GM21825 (cell line): ENCODE measurements at regions not wholly inside any gene's neighbourhood (a gene's known extent, or its start where the extent isn't known, plus 50 kb on each side); places are given as distances from the start of the nearest gene placed in this dataset.
"Not testable (repeated sequence)": the region's sequence is repeated elsewhere in the genome, so short reads cannot be mapped to it uniquely, and the experiment has no call there.

Experiments used
- ATAC-seq: cut with Tn5 transposase; IDR thresholded peaks from one replicate; pipeline ENCODE4 v1.9.1; 2021; ENCODE audit warnings: mild to moderate bottlenecking, moderate library complexity; ENCODE audit not compliant: unreplicated experiment

DNA sequence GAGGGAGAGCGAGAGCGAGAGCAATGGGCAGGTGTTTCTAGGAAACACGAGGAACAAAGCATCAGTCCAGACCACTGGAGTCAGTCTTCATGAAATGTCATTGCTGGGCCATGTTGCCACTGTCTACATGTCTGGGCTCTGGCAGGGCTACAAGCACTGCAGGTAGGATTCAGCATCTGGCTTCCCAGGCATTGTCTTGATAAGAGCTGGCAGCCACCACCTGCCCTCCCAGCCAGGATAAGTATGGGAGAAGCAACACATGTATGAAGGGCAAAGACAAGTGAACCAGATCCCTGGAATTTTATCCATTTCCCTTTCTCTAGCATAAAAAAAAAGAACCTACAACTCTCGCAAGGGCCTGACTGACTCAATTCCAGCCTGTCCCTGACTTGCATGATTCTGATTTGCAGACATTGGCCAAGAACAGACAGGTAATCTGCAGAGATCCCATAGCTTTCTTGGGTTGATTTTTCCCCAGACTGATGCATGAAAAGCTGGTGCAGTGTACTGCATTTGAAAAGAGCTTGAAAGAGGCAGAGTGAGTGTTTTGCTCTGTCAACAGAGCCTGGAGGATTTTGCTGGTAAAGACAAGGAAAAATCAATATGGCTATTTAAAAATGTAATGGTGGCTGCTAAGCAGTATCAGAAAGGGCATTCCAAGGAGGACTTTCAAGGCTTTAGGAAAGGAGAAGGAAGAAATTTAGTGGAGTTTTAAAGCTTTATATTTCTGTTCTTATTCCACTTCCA, 157.2 kb upstream of the MYRIP start:
- no peak for ATAC-seq

DNA sequence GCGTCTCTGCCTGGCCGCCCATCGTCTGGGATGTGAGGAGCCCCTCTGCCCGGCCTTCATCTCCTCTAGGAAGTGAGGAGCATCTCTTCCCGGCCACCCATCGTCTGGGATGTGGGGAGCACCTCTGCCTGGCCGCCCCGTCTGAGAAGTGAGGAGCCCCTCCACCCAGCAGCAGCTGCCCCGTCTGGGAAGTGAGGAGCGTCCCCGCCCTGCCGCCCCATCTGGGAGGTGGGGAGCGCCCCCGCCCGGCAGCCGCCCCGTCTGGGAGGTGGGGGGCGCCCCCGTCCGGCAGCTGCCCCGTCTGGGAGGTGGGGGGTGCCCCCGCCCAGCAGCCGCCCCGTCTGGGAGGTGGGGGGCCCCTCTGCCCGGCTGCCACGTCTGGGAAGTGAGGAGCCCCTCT, 153.7 kb upstream of the MYRIP start:
- ATAC-seq: not testable (repeated sequence)

GRCh38 chr3:39657075-39657474, 152.3 kb upstream of the MYRIP start:
- no peak for ATAC-seq

DNA sequence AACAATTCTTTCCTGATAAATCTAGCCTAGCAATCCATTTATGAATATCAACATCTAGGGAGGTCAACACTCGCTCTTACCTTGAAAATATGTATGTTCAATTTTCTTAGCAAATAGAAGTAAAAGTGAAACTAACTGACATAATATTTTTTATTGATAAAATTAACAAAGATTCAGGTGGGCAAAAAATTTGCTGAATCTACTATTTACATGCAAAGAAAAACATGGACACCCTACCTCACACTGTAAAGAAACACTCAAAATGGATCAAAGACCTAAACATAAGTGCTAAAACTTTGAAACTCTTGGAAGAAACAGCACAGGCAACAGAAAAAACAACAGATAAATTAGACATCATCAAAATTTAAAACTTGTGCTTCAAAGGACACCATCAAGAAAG, 151.6 kb upstream of the MYRIP start:
- ATAC-seq: no peak

GRCh38 chr3:39664931-39665330, 144.5 kb upstream of the MYRIP start:
- no peak for ATAC-seq

DNA sequence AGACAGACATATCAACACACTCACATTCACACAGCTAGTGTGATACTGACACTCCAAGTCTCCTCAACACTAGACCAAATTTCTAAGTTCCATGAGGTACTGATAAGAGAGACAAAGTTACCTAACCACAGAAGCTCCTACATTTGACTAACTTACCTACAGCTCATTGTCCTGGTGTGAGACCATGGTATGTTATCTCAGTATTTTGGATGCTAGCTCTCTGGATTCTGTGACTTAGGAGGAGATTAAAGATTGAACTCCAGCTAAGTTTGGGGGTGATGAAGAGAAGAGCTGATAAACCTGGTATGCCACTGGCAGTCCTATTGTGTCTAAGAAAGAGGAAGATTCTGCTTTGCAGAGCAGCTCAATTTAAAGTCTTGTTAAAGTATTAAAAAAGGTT, 144.0 kb upstream of the MYRIP start:
- no peak for ATAC-seq

- no peak for ATAC-seq
These were observed 141.0 kb upstream of the MYRIP start for GRCh38 chr3:39668420-39668819.

GRCh38 chr3:39671116-39671515, 138.3 kb upstream of the MYRIP start:
- no peak for ATAC-seq

GRCh38 chr3:39671600-39671999, 137.8 kb upstream of the MYRIP start:
- ATAC-seq: no peak

- no peak for ATAC-seq
These were observed 104.0 kb upstream of the MYRIP start for GRCh38 chr3:39705351-39705900.

DNA sequence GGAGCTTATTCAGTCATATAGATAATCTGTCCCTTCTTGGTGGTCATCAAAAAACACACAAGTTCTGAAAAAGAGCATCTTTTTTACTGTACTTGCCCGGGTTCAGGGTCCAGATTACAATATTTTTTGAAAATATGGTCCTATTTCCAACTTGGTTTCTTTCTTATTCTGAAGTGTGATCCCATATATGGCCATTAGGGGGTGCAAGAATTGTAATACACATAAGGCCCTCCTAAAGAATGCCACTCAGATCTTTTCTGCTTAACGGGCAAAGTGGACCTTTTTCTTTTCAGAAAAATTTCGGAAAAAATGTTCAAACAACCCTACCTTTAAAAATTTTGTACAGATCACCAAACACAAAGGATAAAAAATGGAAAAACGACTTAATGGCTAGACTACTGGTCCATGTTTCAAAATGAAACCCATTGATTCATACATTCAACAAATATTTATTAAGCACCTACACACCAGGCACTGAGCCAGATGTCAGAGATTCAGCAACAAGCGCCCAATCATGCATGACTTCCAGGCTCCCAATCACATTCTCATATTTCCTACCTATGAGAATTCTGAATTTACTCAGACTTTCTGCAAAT, 102.0 kb upstream of the MYRIP start:
- no peak for ATAC-seq

GRCh38 chr3:39712413-39713048, 96.9 kb upstream of the MYRIP start:
- ATAC-seq: no peak

- ATAC-seq: not testable (repeated sequence)
These were observed 96.1 kb upstream of the MYRIP start for GRCh38 chr3:39713341-39713740.

- ATAC-seq: no peak
These were observed 92.6 kb upstream of the MYRIP start for GRCh38 chr3:39716849-39717248.

GRCh38 chr3:39718674-39719595, 90.5 kb upstream of the MYRIP start:
- ATAC-seq: no peak

- no peak for ATAC-seq
These were observed 88.3 kb upstream of the MYRIP start for GRCh38 chr3:39721076-39721475.

- ATAC-seq: no peak
These were observed 85.1 kb upstream of the MYRIP start for GRCh38 chr3:39724233-39724846.

DNA sequence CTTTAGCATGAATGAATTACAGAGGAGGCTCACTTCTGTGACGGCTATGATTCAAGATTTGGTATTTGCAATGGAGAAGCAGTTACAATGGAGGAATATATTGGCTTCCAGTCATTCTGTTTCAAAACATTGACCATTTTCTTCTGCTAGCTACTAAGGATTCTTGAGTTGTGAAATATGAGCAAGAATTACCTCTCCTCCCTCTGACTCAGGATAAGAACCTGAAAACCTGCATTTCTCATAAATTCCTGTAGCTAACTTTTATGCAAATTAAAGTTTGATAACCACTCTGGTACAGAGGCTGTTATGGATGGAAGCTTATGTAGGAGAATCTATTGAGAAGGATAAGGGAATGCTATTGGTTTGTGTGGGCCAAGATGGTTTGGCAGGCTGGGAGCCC, 84.1 kb upstream of the MYRIP start:
- ATAC-seq: no peak

DNA sequence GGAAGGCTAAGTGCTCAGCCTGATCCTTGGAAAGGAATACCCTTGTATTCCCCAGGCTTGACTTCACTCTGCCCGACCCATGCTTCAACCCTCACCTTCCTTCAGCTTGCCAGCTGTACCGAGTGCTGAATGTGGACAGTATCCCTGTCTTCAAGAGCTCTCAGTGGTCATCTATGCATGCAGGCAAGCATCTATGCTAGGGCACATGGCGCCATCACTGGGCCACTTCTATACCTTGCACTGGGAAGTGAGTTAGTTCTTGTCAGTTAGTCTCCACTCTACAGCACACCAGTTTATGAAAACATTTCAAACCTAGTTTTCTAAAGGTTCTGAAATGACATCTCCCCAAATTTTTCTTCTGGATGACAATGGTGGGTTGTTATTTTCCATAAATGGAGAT, 82.0 kb upstream of the MYRIP start:
- no peak for ATAC-seq

DNA sequence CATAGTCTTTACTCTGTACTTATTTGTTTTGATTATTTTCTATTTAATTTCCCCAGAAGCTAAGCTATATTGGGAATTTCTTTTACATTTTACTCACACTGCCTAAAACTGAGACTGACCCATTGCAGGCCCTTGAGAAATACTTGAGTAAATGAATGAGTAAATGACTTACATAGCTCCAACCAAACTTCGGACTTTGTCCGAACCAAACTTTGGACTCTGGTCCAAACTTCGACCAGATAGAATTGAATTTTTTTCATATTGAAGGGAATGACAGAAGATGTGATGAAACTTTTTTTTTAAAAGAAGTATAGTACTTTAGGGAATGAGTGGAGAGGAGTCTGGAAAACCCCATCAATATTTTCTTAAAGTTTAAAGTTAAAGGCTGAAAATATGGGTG, 75.6 kb upstream of the MYRIP start:
- ATAC-seq: no peak

DNA sequence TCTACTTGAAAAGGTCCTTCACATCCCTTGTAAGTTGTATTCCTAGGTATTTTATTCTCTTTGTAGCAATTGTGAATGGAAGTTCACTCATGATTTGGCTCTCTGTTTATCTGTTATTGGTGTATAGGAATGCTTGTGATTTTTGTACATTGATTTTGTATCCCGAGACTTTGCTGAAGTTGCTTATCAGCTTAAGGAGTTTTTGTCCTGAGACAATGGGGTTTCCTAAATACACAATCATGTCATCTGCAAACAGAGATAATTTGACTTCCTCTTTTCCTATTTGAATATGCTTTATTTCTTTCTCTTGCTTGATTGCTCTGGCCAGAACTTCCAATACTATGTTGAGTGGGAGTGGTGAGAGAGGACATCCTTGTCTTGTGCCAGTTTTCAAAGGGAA, 69.8 kb upstream of the MYRIP start:
- ATAC-seq: not testable (repeated sequence)
